LHCN-M2 (cell line): ENCODE measurements at regions not wholly inside any gene's neighbourhood (a gene's known extent, or its start where the extent isn't known, plus 50 kb on each side); places are given as distances from the start of the nearest gene placed in this dataset.

ENCODE experiments used
- DNase-seq: peaks from one replicate; pipeline ENCODE4 v3.0.0-alpha.2; 2012; ENCODE audit warnings: low read depth

- no peak for DNase-seq
Measured at GRCh38 chr3:181764544-181764943, 52.8 kb downstream of the SOX2 start.

GRCh38 chr3:181770296-181770695 is 58.6 kb downstream of the SOX2 start:
- no peak for DNase-seq

- DNase-seq = no peak
Measured at GRCh38 chr3:181771120-181771519, 59.4 kb downstream of the SOX2 start.

- DNase-seq = no peak
Measured at GRCh38 chr3:181772166-181772565, 60.4 kb downstream of the SOX2 start.

GRCh38 chr3:181773921-181774320 is 62.2 kb downstream of the SOX2 start:
- no peak for DNase-seq

GRCh38 chr3:181782306-181782954 is 70.7 kb downstream of the SOX2 start:
- peak; percentile 3 for DNase-seq

GRCh38 chr3:181790561-181790960 is 78.8 kb downstream of the SOX2 start:
- no peak for DNase-seq

- no peak for DNase-seq
Measured at GRCh38 chr3:181791056-181791955, 79.6 kb downstream of the SOX2 start.

GRCh38 chr3:181793006-181793405 is 81.3 kb downstream of the SOX2 start:
- DNase-seq = no peak

- no peak for DNase-seq
Measured at GRCh38 chr3:181794011-181794790, 82.5 kb downstream of the SOX2 start.

GRCh38 chr3:181796641-181797040 is 84.9 kb downstream of the SOX2 start:
- no peak for DNase-seq

GRCh38 chr3:181797431-181797830 is 85.7 kb downstream of the SOX2 start:
- no peak for DNase-seq

- no peak for DNase-seq
Measured at GRCh38 chr3:181805703-181806102, 94.0 kb downstream of the SOX2 start.

GRCh38 chr3:181808053-181808452 is 96.3 kb downstream of the SOX2 start:
- no peak for DNase-seq

- DNase-seq = no peak
Measured at GRCh38 chr3:181823716-181824115, 112.0 kb downstream of the SOX2 start.

- no peak for DNase-seq
Measured at GRCh38 chr3:181824961-181825360, 113.2 kb downstream of the SOX2 start.

- no peak for DNase-seq
Measured at GRCh38 chr3:181839039-181839915, 127.6 kb downstream of the SOX2 start.

- no peak for DNase-seq
Measured at GRCh38 chr3:181839916-181840297, 128.2 kb downstream of the SOX2 start.

GRCh38 chr3:181844211-181844610 is 132.5 kb downstream of the SOX2 start:
- DNase-seq = no peak

- DNase-seq = no peak
Measured at GRCh38 chr3:181847276-181847675, 135.6 kb downstream of the SOX2 start.

- no peak for DNase-seq
Measured at GRCh38 chr3:181851063-181851462, 139.3 kb downstream of the SOX2 start.
